Stimulated activated memory B cell treated with anti-CD40 and anti-IgM and Interleukin-4, amounts not matched to agents 10 μg/mL and 1 μg/mL and 100 μg/mL, for 72 hours (primary cell): ENCODE measurements at regions not wholly inside any gene's neighbourhood (a gene's known extent, or its start where the extent isn't known, plus 50 kb on each side); places are given as distances from the start of the nearest gene placed in this dataset.

ENCODE experiments used
- ATAC-seq: fragments of 150-1000 bp; cut with Tn5 transposase; 2 replicates; pipeline ENCODE4 v1.10.0; 2021
- H3K27ac Mint-ChIP-seq: one replicate; pipeline ENCODE4 v1.8.0; 2022; ENCODE audit warnings: mild to moderate bottlenecking, mixed read lengths
- H3K27me3 Mint-ChIP-seq: one replicate; pipeline ENCODE4 v1.8.0; 2022; ENCODE audit warnings: mixed read lengths
- H3K36me3 Mint-ChIP-seq: one replicate; pipeline ENCODE4 v1.8.0; 2022; ENCODE audit warnings: mixed read lengths
- H3K4me1 Mint-ChIP-seq: one replicate; pipeline ENCODE4 v1.8.0; 2022; ENCODE audit warnings: mixed read lengths
- H3K4me3 Mint-ChIP-seq: one replicate; pipeline ENCODE4 v1.8.0; 2022; ENCODE audit warnings: mild to moderate bottlenecking, moderate library complexity, mixed read lengths
- H3K9me3 Mint-ChIP-seq: one replicate; pipeline ENCODE4 v1.8.0; 2022; ENCODE audit warnings: mixed read lengths

DNA sequence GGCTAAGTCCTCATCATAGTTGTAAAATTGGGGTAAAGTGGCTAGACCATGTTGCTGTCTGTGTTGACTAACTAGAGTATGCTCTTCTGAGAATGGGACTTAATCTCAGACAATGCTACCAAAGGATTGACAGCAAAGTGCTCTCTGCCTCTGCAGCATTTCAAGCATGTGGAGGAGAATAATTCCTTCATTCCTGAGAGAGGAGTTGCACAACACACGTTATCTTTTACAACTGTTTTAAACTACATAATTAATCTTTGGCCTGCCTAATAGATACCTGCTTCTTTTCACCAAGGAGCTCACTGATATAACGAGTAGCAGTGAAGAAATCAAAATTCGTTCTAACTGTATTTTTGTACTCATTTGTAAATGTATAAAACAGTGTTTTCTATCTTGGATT is 2172.2 kb downstream of the PCDH9 start:
- ATAC-seq: no peak
- Mint-ChIP-seq H3K4me3 (no peak overlapping the region), H3K36me3 (no peaks in the 10 kb centered on the region), H3K9me3 (no peaks in the 10 kb centered on the region), H3K27me3 (no peaks in the 10 kb centered on the region), H3K27ac (no peak overlapping the region), H3K4me1 (no peaks in the 10 kb centered on the region)

DNA sequence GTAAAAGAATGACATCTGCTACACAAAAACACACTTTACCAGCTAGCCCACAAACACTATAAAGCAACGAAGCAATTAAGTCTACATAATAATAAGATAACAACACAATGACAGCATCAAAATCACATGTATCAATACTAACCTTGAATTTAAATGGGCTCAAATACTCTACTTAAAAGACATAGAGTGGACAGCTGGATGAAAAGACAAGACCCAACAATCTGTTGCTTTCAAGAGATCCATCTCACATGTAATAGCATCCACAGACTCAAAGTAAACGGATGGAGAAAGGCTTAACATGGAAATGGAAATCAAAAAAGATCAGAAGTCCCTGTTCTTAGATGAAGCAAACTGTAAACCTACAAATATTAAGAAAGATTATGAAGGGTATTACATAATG is 2175.9 kb downstream of the PCDH9 start:
- ATAC-seq: no peak
- no peaks in the 10 kb centered on the region for H3K4me1 Mint-ChIP-seq
- no peak overlapping the region for H3K4me3 Mint-ChIP-seq
- no peaks in the 10 kb centered on the region for H3K27me3 Mint-ChIP-seq
- no peak overlapping the region for H3K27ac Mint-ChIP-seq
- no peaks in the 10 kb centered on the region for H3K9me3 Mint-ChIP-seq
- H3K36me3 Mint-ChIP-seq: no peaks in the 10 kb centered on the region

DNA sequence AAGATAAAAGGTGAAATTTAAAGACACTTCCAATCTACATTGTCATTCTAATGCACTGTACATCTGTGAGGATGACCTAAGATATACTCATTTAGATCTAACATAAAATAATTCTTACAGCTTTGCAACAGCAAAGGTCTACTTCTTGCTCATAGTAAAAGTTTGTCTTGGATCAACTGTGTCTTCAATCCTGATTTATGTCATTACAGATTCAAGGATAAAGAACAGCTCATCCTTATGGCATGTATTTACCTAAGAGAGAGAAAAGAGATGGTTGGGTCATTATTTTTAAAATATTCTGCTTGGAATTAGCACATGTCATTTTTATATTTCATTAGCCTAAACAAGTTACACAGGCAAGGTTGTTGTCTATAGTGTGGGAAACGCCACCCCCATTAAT is 2193.1 kb downstream of the PCDH9 start:
- H3K27me3 Mint-ChIP-seq: no peaks in the 10 kb centered on the region
- no peak overlapping the region for H3K4me3 Mint-ChIP-seq
- no peak overlapping the region for H3K27ac Mint-ChIP-seq
- no peak for ATAC-seq
- no peaks in the 10 kb centered on the region for H3K36me3 Mint-ChIP-seq
- no peaks in the 10 kb centered on the region for H3K4me1 Mint-ChIP-seq
- H3K9me3 Mint-ChIP-seq: peaks cover 11% of the 10 kb centered on the region

GRCh38 chr13:65035302-65035701 is 2194.8 kb downstream of the PCDH9 start:
- no peaks in the 10 kb centered on the region for H3K27me3 Mint-ChIP-seq
- peaks cover 12% of the 10 kb centered on the region for H3K9me3 Mint-ChIP-seq
- no peak overlapping the region for H3K4me3 Mint-ChIP-seq
- H3K27ac Mint-ChIP-seq: no peak overlapping the region
- H3K36me3 Mint-ChIP-seq: no peaks in the 10 kb centered on the region
- ATAC-seq: no peak
- no peaks in the 10 kb centered on the region for H3K4me1 Mint-ChIP-seq

GRCh38 chr13:65034266-65034665 is 2195.9 kb downstream of the PCDH9 start:
- no peaks in the 10 kb centered on the region for H3K27me3 Mint-ChIP-seq
- H3K4me3 Mint-ChIP-seq: no peak overlapping the region
- no peak for ATAC-seq
- H3K36me3 Mint-ChIP-seq: no peaks in the 10 kb centered on the region
- H3K9me3 Mint-ChIP-seq: peaks cover 12% of the 10 kb centered on the region
- no peaks in the 10 kb centered on the region for H3K4me1 Mint-ChIP-seq
- H3K27ac Mint-ChIP-seq: no peak overlapping the region

DNA sequence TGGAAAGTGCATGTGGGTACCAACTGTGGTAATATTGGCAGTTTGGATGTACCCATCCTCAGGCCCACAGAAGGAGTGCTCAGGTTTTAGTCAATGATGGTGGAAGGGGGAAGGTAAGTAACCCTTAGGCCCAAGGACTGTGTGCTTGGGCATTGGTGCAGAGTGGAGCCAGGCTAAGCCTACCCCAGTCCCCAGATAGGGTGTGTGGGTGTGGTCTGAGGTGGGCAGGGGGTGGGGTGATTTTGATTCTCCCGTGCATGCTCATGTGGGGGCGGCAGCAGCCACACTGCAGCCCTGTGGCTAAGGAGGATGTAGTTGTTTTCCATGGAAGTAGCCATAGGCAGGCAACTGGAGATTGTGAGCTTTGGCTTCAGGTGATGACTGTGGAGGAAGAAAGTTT is 2197.3 kb downstream of the PCDH9 start:
- Mint-ChIP-seq H3K27ac (no peak overlapping the region), H3K4me3 (no peak overlapping the region), H3K27me3 (no peaks in the 10 kb centered on the region), H3K36me3 (no peaks in the 10 kb centered on the region), H3K9me3 (peaks cover 12% of the 10 kb centered on the region), H3K4me1 (no peaks in the 10 kb centered on the region)
- ATAC-seq: no peak

- Mint-ChIP-seq H3K27me3 (no peaks in the 10 kb centered on the region), H3K9me3 (peaks cover 9% of the 10 kb centered on the region), H3K36me3 (no peaks in the 10 kb centered on the region), H3K4me1 (no peaks in the 10 kb centered on the region), H3K4me3 (no peak overlapping the region), H3K27ac (no peak overlapping the region)
- ATAC-seq: no peak
Observed at GRCh38 chr13:65028101-65028500, 2202.0 kb downstream of the PCDH9 start.

DNA sequence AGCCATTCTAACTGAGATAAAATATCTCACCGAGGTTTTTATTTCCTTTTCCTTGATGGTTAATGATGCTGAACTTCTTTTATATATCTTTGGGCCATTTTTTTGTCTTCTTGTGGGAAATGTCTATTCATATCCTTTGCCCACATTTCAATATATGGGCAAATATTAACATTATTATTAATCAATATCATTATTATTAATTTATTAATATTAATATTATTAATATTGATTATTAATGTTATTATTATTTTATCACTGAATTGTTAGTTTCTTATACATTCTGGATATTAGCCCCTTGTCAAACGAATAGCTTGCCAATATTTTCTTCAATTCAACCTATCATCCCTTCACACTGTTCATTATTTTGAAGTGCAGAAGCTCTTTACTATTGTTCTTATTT is 2203.6 kb downstream of the PCDH9 start:
- Mint-ChIP-seq H3K9me3 (peaks cover 16% of the 10 kb centered on the region), H3K27me3 (no peaks in the 10 kb centered on the region), H3K4me3 (no peak overlapping the region), H3K36me3 (no peaks in the 10 kb centered on the region), H3K27ac (no peak overlapping the region), H3K4me1 (no peaks in the 10 kb centered on the region)
- no peak for ATAC-seq

- no peak overlapping the region for H3K4me3 Mint-ChIP-seq
- no peaks in the 10 kb centered on the region for H3K4me1 Mint-ChIP-seq
- H3K27ac Mint-ChIP-seq: no peak overlapping the region
- no peaks in the 10 kb centered on the region for H3K27me3 Mint-ChIP-seq
- no peaks in the 10 kb centered on the region for H3K36me3 Mint-ChIP-seq
- ATAC-seq: no peak
- H3K9me3 Mint-ChIP-seq: peaks cover 11% of the 10 kb centered on the region
Observed at GRCh38 chr13:65011378-65011777, 2218.8 kb downstream of the PCDH9 start.

- H3K4me1 Mint-ChIP-seq: no peaks in the 10 kb centered on the region
- H3K27me3 Mint-ChIP-seq: no peaks in the 10 kb centered on the region
- H3K9me3 Mint-ChIP-seq: peaks cover 5% of the 10 kb centered on the region
- H3K4me3 Mint-ChIP-seq: no peak overlapping the region
- H3K27ac Mint-ChIP-seq: no peak overlapping the region
- ATAC-seq: no peak
- H3K36me3 Mint-ChIP-seq: no peaks in the 10 kb centered on the region
Observed at GRCh38 chr13:64997438-64997837, 2232.7 kb downstream of the PCDH9 start.

GRCh38 chr13:64993514-64994164 is 2236.5 kb downstream of the PCDH9 start:
- no peak for ATAC-seq
- Mint-ChIP-seq H3K9me3 (peaks cover 5% of the 10 kb centered on the region), H3K4me1 (no peaks in the 10 kb centered on the region), H3K27ac (no peak overlapping the region), H3K36me3 (no peaks in the 10 kb centered on the region), H3K4me3 (no peak overlapping the region), H3K27me3 (no peaks in the 10 kb centered on the region)

DNA sequence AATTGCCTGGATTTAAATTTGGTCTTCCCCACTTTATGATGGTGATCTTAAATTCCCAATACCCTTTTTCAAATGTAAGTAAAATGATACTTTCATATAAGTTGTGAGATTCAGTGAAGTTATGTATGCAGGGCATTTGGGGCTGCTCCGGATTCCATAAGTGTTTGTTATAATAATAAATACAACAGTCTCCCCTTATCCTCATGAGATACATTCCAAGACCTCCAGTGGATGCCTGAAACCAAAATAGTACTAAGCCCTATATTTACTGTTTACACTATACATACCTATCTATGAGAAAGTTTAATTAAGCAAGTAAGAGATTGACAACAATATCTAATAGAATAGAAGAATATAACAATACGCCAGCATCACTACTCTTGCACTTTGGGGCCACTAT is 2237.8 kb downstream of the PCDH9 start:
- peaks cover 5% of the 10 kb centered on the region for H3K9me3 Mint-ChIP-seq
- H3K36me3 Mint-ChIP-seq: no peaks in the 10 kb centered on the region
- no peaks in the 10 kb centered on the region for H3K27me3 Mint-ChIP-seq
- H3K4me1 Mint-ChIP-seq: no peaks in the 10 kb centered on the region
- H3K4me3 Mint-ChIP-seq: no peak overlapping the region
- H3K27ac Mint-ChIP-seq: no peak overlapping the region
- no peak for ATAC-seq

GRCh38 chr13:64985075-64985474 is 2245.1 kb downstream of the PCDH9 start:
- no peaks in the 10 kb centered on the region for H3K4me1 Mint-ChIP-seq
- H3K9me3 Mint-ChIP-seq: peaks cover 8% of the 10 kb centered on the region
- no peak overlapping the region for H3K27ac Mint-ChIP-seq
- H3K36me3 Mint-ChIP-seq: no peaks in the 10 kb centered on the region
- H3K4me3 Mint-ChIP-seq: no peak overlapping the region
- H3K27me3 Mint-ChIP-seq: no peaks in the 10 kb centered on the region
- ATAC-seq: no peak

- no peak overlapping the region for H3K27ac Mint-ChIP-seq
- H3K4me3 Mint-ChIP-seq: no peak overlapping the region
- H3K9me3 Mint-ChIP-seq: peaks cover 12% of the 10 kb centered on the region
- H3K4me1 Mint-ChIP-seq: no peaks in the 10 kb centered on the region
- H3K36me3 Mint-ChIP-seq: no peaks in the 10 kb centered on the region
- no peak for ATAC-seq
- no peaks in the 10 kb centered on the region for H3K27me3 Mint-ChIP-seq
Observed at GRCh38 chr13:64962404-64962803, 2267.7 kb downstream of the PCDH9 start.

DNA sequence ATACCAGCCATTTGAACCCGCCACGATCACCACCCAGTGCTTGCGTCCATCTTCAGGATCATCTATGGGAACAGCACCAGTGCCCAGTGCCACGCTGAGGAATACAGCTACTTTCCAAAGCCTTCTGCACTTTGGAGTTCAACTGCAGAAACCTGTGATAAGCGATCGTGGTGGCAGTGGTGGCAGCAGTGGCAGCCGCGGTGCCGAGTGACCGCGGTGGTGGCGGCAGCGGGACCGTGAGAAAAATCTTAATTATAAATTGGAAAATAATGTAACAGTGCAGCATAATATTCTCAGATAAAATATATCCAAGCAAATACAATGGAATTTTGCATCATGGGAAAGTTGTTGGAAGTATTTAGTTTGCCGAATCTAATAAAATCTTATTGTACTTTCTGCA is 2270.9 kb downstream of the PCDH9 start:
- no peak for ATAC-seq

DNA sequence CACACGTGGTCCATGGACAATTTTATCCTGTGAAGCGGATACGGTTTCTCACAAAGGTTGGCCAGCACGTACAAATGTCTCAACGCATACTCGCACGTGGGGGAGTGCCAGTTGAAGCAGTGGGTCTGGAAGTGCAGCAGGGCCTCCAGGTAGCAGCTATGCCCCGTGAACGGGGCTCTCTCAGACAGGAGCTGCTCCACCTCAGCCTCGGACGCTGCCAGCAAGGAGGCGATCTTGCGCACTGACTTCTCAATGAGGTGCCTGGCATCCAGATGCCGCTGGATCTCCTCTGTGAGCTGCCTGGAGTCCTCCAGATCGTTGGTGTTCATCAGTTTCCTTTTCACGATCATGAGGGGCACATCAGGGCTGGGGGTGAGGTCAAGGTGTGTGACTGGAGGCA is 2272.0 kb downstream of the PCDH9 start:
- Mint-ChIP-seq H3K27me3 (no peaks in the 10 kb centered on the region), H3K4me1 (no peaks in the 10 kb centered on the region), H3K36me3 (no peaks in the 10 kb centered on the region), H3K9me3 (peaks cover 10% of the 10 kb centered on the region), H3K27ac (no peak overlapping the region), H3K4me3 (no peak overlapping the region)
- ATAC-seq: no peak

More for the DNA sequence above, 2270.9 kb downstream of the PCDH9 start:
- H3K36me3 Mint-ChIP-seq: no peaks in the 10 kb centered on the region
- no peak overlapping the region for H3K4me3 Mint-ChIP-seq
- H3K9me3 Mint-ChIP-seq: peaks cover 14% of the 10 kb centered on the region
- no peaks in the 10 kb centered on the region for H3K4me1 Mint-ChIP-seq
- H3K27ac Mint-ChIP-seq: no peak overlapping the region
- H3K27me3 Mint-ChIP-seq: no peaks in the 10 kb centered on the region

DNA sequence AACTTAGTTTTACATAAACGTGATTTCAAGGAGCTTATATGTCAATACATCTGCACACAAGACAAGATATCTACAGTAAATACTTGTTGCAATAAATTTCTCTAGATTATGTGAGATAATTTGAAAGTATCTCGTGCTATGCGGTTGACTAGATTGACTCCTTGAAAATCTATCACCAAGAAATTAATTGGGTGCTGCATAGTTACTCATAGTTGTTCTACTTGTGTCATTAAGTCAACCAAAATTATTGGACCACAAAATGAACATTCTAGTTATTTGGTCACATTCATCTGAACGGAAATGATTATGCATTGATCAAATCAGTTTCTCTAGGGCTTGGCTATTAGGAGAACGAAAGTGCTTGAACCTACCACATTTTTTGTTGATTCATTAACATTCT is 2291.5 kb downstream of the PCDH9 start:
- no peaks in the 10 kb centered on the region for H3K9me3 Mint-ChIP-seq
- no peak for ATAC-seq
- no peaks in the 10 kb centered on the region for H3K36me3 Mint-ChIP-seq
- H3K27ac Mint-ChIP-seq: no peak overlapping the region
- no peaks in the 10 kb centered on the region for H3K27me3 Mint-ChIP-seq
- H3K4me1 Mint-ChIP-seq: no peaks in the 10 kb centered on the region
- H3K4me3 Mint-ChIP-seq: no peak overlapping the region
